ENCODE measurements at regions not wholly inside any gene's neighbourhood (a gene's known extent, or its start where the extent isn't known, plus 50 kb on each side); places are given as distances from the start of the nearest gene placed in this dataset.

- no peaks in the 10 kb centered on the region for H3K4me1 ChIP-seq (ENCODE audit: control insufficient read depth, insufficient read depth, low read depth, low read length)
- H3K79me1 ChIP-seq (replicated peaks; ENCODE audit: low read length, poor library complexity, severe bottlenecking): no peaks in the 10 kb centered on the region
- no peak overlapping the region for H2BK12ac ChIP-seq (ENCODE audit: low read length in 2 of 2)
- H3K23ac ChIP-seq (ENCODE audit: low read length in 2 of 2): no peak overlapping the region
- H3K4me2 ChIP-seq (ENCODE audit: low read length, poor library complexity, severe bottlenecking): no peak overlapping the region
- H3K36me3 ChIP-seq (ENCODE audit: control insufficient read depth in 1 of 2, insufficient read depth in 2 of 2, low read depth in 1 of 2, low read length in 2 of 2): no peaks in the 10 kb centered on the region
- no peaks in the 10 kb centered on the region for H3K27me3 ChIP-seq (ENCODE audit: control insufficient read depth in 1 of 2, insufficient read depth in 1 of 2, low read length in 2 of 2)
- no peak overlapping the region for H4K91ac ChIP-seq (ENCODE audit: low read length)
- no peak overlapping the region for H2BK120ac ChIP-seq (ENCODE audit: low read depth, low read length)
- no peak for DNase-seq
- H2AK5ac ChIP-seq (ENCODE audit: low read length, severe bottlenecking): no peak overlapping the region
- no peak overlapping the region for H3K18ac ChIP-seq (ENCODE audit: low read depth in 1 of 2, low read length in 2 of 2)
- H3K4ac ChIP-seq (ENCODE audit: low read depth in 1 of 2, low read length in 2 of 2): no peak overlapping the region
- no peak overlapping the region for H2BK15ac ChIP-seq (ENCODE audit: low read depth, poor library complexity, severe bottlenecking)
- H2AFZ ChIP-seq (ENCODE audit: low read depth, low read length): no peak overlapping the region
- no peak overlapping the region for H3K14ac ChIP-seq (ENCODE audit: low read length in 2 of 2)
- no peak overlapping the region for H4K8ac ChIP-seq (ENCODE audit: low read length)
- no peaks in the 10 kb centered on the region for H3K9me3 ChIP-seq (ENCODE audit: control insufficient read depth, low read length)
- H3K27ac ChIP-seq (ENCODE audit: low read length, poor library complexity, severe bottlenecking): no peak overlapping the region
- WGBS: 94% methylated on average over 1 of the region's 1 CpG
- no peak overlapping the region for H2BK5ac ChIP-seq (ENCODE audit: low read depth, low read length, poor library complexity, severe bottlenecking)
- no peak overlapping the region for H3K4me3 ChIP-seq (ENCODE audit: insufficient read depth in 1 of 2, low read depth in 1 of 2, low read length in 2 of 2)
- no peak overlapping the region for H3K9ac ChIP-seq (ENCODE audit: low read length)
Measured at GRCh38 chr7:40972426-40972825, 730.5 kb downstream of the INHBA start.

- DNase-seq: no peak
- WGBS: no CpG with 5 or more reads among the region's 1 CpG
Measured at GRCh38 chr7:40969641-40970040, 733.2 kb downstream of the INHBA start.

GRCh38 chr7:40966693-40967092, 736.2 kb downstream of the INHBA start:
- Histone ChIP-seq H3K4me1 (ENCODE audit: control insufficient read depth, insufficient read depth, low read depth, low read length) (no peaks in the 10 kb centered on the region), H2AFZ (ENCODE audit: low read depth, low read length) (no peak overlapping the region), H2BK5ac (ENCODE audit: low read depth, low read length, poor library complexity, severe bottlenecking) (no peak overlapping the region), H3K14ac (ENCODE audit: low read length in 2 of 2) (no peak overlapping the region), H3K27me3 (ENCODE audit: control insufficient read depth in 1 of 2, insufficient read depth in 1 of 2, low read length in 2 of 2) (no peaks in the 10 kb centered on the region), H2AK5ac (ENCODE audit: low read length, severe bottlenecking) (no peak overlapping the region), H4K91ac (ENCODE audit: low read length) (no peak overlapping the region), H3K27ac (ENCODE audit: low read length, poor library complexity, severe bottlenecking) (no peak overlapping the region), H4K8ac (ENCODE audit: low read length) (no peak overlapping the region), H3K23ac (ENCODE audit: low read length in 2 of 2) (no peak overlapping the region), H3K4ac (ENCODE audit: low read depth in 1 of 2, low read length in 2 of 2) (no peak overlapping the region), H3K18ac (ENCODE audit: low read depth in 1 of 2, low read length in 2 of 2) (no peak overlapping the region), H3K4me3 (ENCODE audit: insufficient read depth in 1 of 2, low read depth in 1 of 2, low read length in 2 of 2) (no peak overlapping the region), H3K9ac (ENCODE audit: low read length) (no peak overlapping the region), H2BK15ac (ENCODE audit: low read depth, poor library complexity, severe bottlenecking) (no peak overlapping the region), H2BK12ac (ENCODE audit: low read length in 2 of 2) (no peak overlapping the region), H2BK120ac (ENCODE audit: low read depth, low read length) (no peak overlapping the region), H3K9me3 (ENCODE audit: control insufficient read depth, low read length) (no peaks in the 10 kb centered on the region), H3K36me3 (ENCODE audit: control insufficient read depth in 1 of 2, insufficient read depth in 2 of 2, low read depth in 1 of 2, low read length in 2 of 2) (no peaks in the 10 kb centered on the region), H3K4me2 (ENCODE audit: low read length, poor library complexity, severe bottlenecking) (no peak overlapping the region), H3K79me1 (replicated peaks; ENCODE audit: low read length, poor library complexity, severe bottlenecking) (no peaks in the 10 kb centered on the region)
- 98% methylated on average over 2 of the region's 2 CpGs for WGBS
- DNase-seq: no peak

More at GRCh38 chr7:40969641-40970040, 733.2 kb downstream of the INHBA start:
- Histone ChIP-seq H3K14ac (ENCODE audit: low read length in 2 of 2) (no peak overlapping the region), H3K4me2 (ENCODE audit: low read length, poor library complexity, severe bottlenecking) (no peak overlapping the region), H3K4ac (ENCODE audit: low read depth in 1 of 2, low read length in 2 of 2) (no peak overlapping the region), H2BK120ac (ENCODE audit: low read depth, low read length) (no peak overlapping the region), H2BK5ac (ENCODE audit: low read depth, low read length, poor library complexity, severe bottlenecking) (no peak overlapping the region), H2AFZ (ENCODE audit: low read depth, low read length) (no peak overlapping the region), H3K36me3 (ENCODE audit: control insufficient read depth in 1 of 2, insufficient read depth in 2 of 2, low read depth in 1 of 2, low read length in 2 of 2) (no peaks in the 10 kb centered on the region), H3K9me3 (ENCODE audit: control insufficient read depth, low read length) (no peaks in the 10 kb centered on the region), H3K23ac (ENCODE audit: low read length in 2 of 2) (no peak overlapping the region), H3K4me1 (ENCODE audit: control insufficient read depth, insufficient read depth, low read depth, low read length) (no peaks in the 10 kb centered on the region), H3K27ac (ENCODE audit: low read length, poor library complexity, severe bottlenecking) (no peak overlapping the region), H3K79me1 (replicated peaks; ENCODE audit: low read length, poor library complexity, severe bottlenecking) (no peaks in the 10 kb centered on the region), H3K18ac (ENCODE audit: low read depth in 1 of 2, low read length in 2 of 2) (no peak overlapping the region), H4K91ac (ENCODE audit: low read length) (no peak overlapping the region), H2AK5ac (ENCODE audit: low read length, severe bottlenecking) (no peak overlapping the region), H3K27me3 (ENCODE audit: control insufficient read depth in 1 of 2, insufficient read depth in 1 of 2, low read length in 2 of 2) (no peaks in the 10 kb centered on the region), H3K9ac (ENCODE audit: low read length) (no peak overlapping the region), H2BK12ac (ENCODE audit: low read length in 2 of 2) (no peak overlapping the region), H3K4me3 (ENCODE audit: insufficient read depth in 1 of 2, low read depth in 1 of 2, low read length in 2 of 2) (no peak overlapping the region), H2BK15ac (ENCODE audit: low read depth, poor library complexity, severe bottlenecking) (no peak overlapping the region), H4K8ac (ENCODE audit: low read length) (no peak overlapping the region)

GRCh38 chr7:40965774-40966173, 737.1 kb downstream of the INHBA start:
- Histone ChIP-seq H3K14ac (ENCODE audit: low read length in 2 of 2) (no peak overlapping the region), H3K4me3 (ENCODE audit: insufficient read depth in 1 of 2, low read depth in 1 of 2, low read length in 2 of 2) (no peak overlapping the region), H4K8ac (ENCODE audit: low read length) (no peak overlapping the region), H3K9me3 (ENCODE audit: control insufficient read depth, low read length) (no peaks in the 10 kb centered on the region), H3K79me1 (replicated peaks; ENCODE audit: low read length, poor library complexity, severe bottlenecking) (no peaks in the 10 kb centered on the region), H3K23ac (ENCODE audit: low read length in 2 of 2) (no peak overlapping the region), H2BK15ac (ENCODE audit: low read depth, poor library complexity, severe bottlenecking) (no peak overlapping the region), H3K9ac (ENCODE audit: low read length) (no peak overlapping the region), H2AK5ac (ENCODE audit: low read length, severe bottlenecking) (no peak overlapping the region), H3K4me1 (ENCODE audit: control insufficient read depth, insufficient read depth, low read depth, low read length) (no peaks in the 10 kb centered on the region), H2AFZ (ENCODE audit: low read depth, low read length) (no peak overlapping the region), H3K27me3 (ENCODE audit: control insufficient read depth in 1 of 2, insufficient read depth in 1 of 2, low read length in 2 of 2) (no peaks in the 10 kb centered on the region), H2BK5ac (ENCODE audit: low read depth, low read length, poor library complexity, severe bottlenecking) (no peak overlapping the region), H2BK120ac (ENCODE audit: low read depth, low read length) (no peak overlapping the region), H3K18ac (ENCODE audit: low read depth in 1 of 2, low read length in 2 of 2) (no peak overlapping the region), H3K4ac (ENCODE audit: low read depth in 1 of 2, low read length in 2 of 2) (no peak overlapping the region), H3K4me2 (ENCODE audit: low read length, poor library complexity, severe bottlenecking) (no peak overlapping the region), H4K91ac (ENCODE audit: low read length) (no peak overlapping the region), H3K27ac (ENCODE audit: low read length, poor library complexity, severe bottlenecking) (no peak overlapping the region), H2BK12ac (ENCODE audit: low read length in 2 of 2) (no peak overlapping the region), H3K36me3 (ENCODE audit: control insufficient read depth in 1 of 2, insufficient read depth in 2 of 2, low read depth in 1 of 2, low read length in 2 of 2) (no peaks in the 10 kb centered on the region)
- no CpG with 5 or more reads among the region's 1 CpG for WGBS
- no peak for DNase-seq

Data from mesenchymal stem cell (in vitro differentiated cells and primary cell).